ENCODE measurements at regions not wholly inside any gene's neighbourhood (a gene's known extent, or its start where the extent isn't known, plus 50 kb on each side); places are given as distances from the start of the nearest gene placed in this dataset.
"Not testable (repeated sequence)": the region's sequence is repeated elsewhere in the genome, so short reads cannot be mapped to it uniquely, and the experiment has no call there.

GRCh38 chr14:46574221-46574977, 77.2 kb downstream of the RPL10L start:
- Histone ChIP-seq H3K27me3 (ENCODE audit: insufficient read depth, low read length) (no peaks in the 10 kb centered on the region), H4K20me1 (ENCODE audit: insufficient read depth, low read length) (no peaks in the 10 kb centered on the region), H3K4me3 (ENCODE audit: insufficient read depth, low read length) (no peak overlapping the region), H3K36me3 (ENCODE audit: insufficient read depth, low read length) (no peaks in the 10 kb centered on the region), H3K9me3 (ENCODE audit: low read depth, low read length) (no peaks in the 10 kb centered on the region), H2AFZ (ENCODE audit: low read length) (no peak overlapping the region), H3K4me1 (ENCODE audit: insufficient read depth, low read length) (no peaks in the 10 kb centered on the region), H3K79me2 (ENCODE audit: insufficient read depth, low read length) (no peaks in the 10 kb centered on the region), H3K27ac (ENCODE audit: low read depth, low read length) (no peak overlapping the region), H3K4me2 (ENCODE audit: insufficient read depth, low read length) (no peak overlapping the region)
- TF ChIP-seq, protein P1, sequence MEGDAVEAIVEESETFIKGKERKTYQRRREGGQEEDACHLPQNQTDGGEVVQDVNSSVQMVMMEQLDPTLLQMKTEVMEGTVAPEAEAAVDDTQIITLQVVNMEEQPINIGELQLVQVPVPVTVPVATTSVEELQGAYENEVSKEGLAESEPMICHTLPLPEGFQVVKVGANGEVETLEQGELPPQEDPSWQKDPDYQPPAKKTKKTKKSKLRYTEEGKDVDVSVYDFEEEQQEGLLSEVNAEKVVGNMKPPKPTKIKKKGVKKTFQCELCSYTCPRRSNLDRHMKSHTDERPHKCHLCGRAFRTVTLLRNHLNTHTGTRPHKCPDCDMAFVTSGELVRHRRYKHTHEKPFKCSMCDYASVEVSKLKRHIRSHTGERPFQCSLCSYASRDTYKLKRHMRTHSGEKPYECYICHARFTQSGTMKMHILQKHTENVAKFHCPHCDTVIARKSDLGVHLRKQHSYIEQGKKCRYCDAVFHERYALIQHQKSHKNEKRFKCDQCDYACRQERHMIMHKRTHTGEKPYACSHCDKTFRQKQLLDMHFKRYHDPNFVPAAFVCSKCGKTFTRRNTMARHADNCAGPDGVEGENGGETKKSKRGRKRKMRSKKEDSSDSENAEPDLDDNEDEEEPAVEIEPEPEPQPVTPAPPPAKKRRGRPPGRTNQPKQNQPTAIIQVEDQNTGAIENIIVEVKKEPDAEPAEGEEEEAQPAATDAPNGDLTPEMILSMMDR (IDR thresholded peaks at IDR 0.05; ENCODE audit: extremely low read depth, low read depth, low read length) = no peak
- DNase-seq (ENCODE audit: insufficient read length, low spot score, missing footprints) = no peak

DNA sequence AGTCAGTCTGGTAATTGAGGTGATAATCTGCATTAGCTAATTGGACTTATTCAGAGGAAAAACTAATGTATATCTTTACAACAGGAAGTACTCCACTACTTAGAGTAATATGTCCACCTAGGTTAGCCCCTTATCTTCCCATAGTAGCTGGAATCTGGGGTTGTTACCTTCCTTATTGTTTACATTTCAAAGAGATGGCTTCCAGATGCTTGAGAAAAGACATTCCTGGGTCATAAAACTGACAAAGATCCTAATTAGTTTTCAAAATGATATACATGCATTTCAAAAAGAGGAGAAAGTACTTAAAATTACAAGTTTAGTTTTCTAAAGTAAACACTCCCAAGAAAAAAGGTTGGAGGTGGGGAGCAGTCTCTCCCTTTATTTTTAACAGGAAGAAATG, 78.1 kb downstream of the RPL10L start:
- DNase-seq (ENCODE audit: insufficient read length, low spot score, missing footprints) = no peak
- Histone ChIP-seq H3K27me3 (ENCODE audit: insufficient read depth, low read length) (no peaks in the 10 kb centered on the region), H3K27ac (ENCODE audit: low read depth, low read length) (no peak overlapping the region), H3K4me1 (ENCODE audit: insufficient read depth, low read length) (no peaks in the 10 kb centered on the region), H2AFZ (ENCODE audit: low read length) (no peak overlapping the region), H3K36me3 (ENCODE audit: insufficient read depth, low read length) (no peaks in the 10 kb centered on the region), H3K4me3 (ENCODE audit: insufficient read depth, low read length) (no peak overlapping the region), H3K9me3 (ENCODE audit: low read depth, low read length) (no peaks in the 10 kb centered on the region), H4K20me1 (ENCODE audit: insufficient read depth, low read length) (no peaks in the 10 kb centered on the region), H3K79me2 (ENCODE audit: insufficient read depth, low read length) (no peaks in the 10 kb centered on the region), H3K4me2 (ENCODE audit: insufficient read depth, low read length) (no peak overlapping the region)
- TF ChIP-seq, protein P1 (IDR thresholded peaks at IDR 0.05; ENCODE audit: extremely low read depth, low read depth, low read length) = no peak

DNA sequence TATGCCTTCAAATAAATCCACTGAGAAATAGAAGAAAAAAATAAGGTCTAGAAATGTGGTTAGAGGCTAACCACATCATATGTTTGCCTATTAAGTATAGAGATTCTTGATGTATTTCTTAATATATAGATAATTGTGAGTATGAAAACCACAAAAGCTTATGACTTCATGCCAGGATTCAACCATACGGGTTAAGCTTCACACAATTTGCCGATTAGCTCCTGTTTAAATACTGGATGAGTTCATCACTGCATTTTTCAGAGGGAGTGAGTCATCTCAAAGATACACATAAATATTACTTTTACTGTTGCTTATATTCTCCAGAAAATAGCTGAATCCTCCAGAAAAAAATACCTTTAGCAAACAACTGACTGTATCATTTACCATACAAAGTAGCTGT, 79.6 kb downstream of the RPL10L start:
- Histone ChIP-seq H3K4me3 (ENCODE audit: insufficient read depth, low read length) (no peak overlapping the region), H3K79me2 (ENCODE audit: insufficient read depth, low read length) (no peaks in the 10 kb centered on the region), H3K27me3 (ENCODE audit: insufficient read depth, low read length) (no peaks in the 10 kb centered on the region), H3K9me3 (ENCODE audit: low read depth, low read length) (no peaks in the 10 kb centered on the region), H3K4me2 (ENCODE audit: insufficient read depth, low read length) (no peak overlapping the region), H3K27ac (ENCODE audit: low read depth, low read length) (no peak overlapping the region), H3K4me1 (ENCODE audit: insufficient read depth, low read length) (no peaks in the 10 kb centered on the region), H4K20me1 (ENCODE audit: insufficient read depth, low read length) (no peaks in the 10 kb centered on the region), H3K36me3 (ENCODE audit: insufficient read depth, low read length) (no peaks in the 10 kb centered on the region), H2AFZ (ENCODE audit: low read length) (no peak overlapping the region)
- DNase-seq (ENCODE audit: insufficient read length, low spot score, missing footprints) = no peak
- TF ChIP-seq, protein P1 (IDR thresholded peaks at IDR 0.05; ENCODE audit: extremely low read depth, low read depth, low read length) = no peak

DNA sequence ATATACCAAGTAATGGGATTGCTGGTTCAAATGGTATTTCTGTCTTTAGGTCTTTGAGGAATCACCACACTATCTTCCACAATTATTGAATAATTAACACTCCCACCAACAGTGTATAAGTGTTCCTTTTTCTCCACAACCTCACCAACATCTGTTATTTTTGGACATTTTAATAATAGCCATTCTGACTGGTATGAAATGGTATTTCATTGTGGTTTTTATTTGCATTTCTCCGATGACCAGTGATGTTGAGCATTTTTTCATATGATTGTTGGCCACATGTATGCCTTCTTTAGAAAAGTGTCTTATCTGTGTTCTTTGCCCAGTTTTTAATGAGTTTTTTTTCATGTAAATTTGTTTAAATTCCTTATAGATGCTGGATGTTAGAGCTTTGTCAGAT, 83.4 kb downstream of the RPL10L start:
- H3K4me2 ChIP-seq (ENCODE audit: insufficient read depth, low read length); DNase-seq (ENCODE audit: insufficient read length, low spot score, missing footprints); H3K9me3 ChIP-seq (ENCODE audit: low read depth, low read length); H3K4me1 ChIP-seq (ENCODE audit: insufficient read depth, low read length); H3K36me3 ChIP-seq (ENCODE audit: insufficient read depth, low read length); H3K27me3 ChIP-seq (ENCODE audit: insufficient read depth, low read length); H4K20me1 ChIP-seq (ENCODE audit: insufficient read depth, low read length); H3K4me3 ChIP-seq (ENCODE audit: insufficient read depth, low read length); H3K79me2 ChIP-seq (ENCODE audit: insufficient read depth, low read length); H2AFZ ChIP-seq (ENCODE audit: low read length); H3K27ac ChIP-seq (ENCODE audit: low read depth, low read length): not testable (repeated sequence)
